Activated T-cell treated with anti-CD3 and anti-CD28 coated beads, Interleukin-2, amount 50 U/mL, for 24 hours (primary cell): ENCODE measurements at regions not wholly inside any gene's neighbourhood (a gene's known extent, or its start where the extent isn't known, plus 50 kb on each side); places are given as distances from the start of the nearest gene placed in this dataset.
A peak's percentile ranks its signal among the peaks of the same experiment; 100 is the strongest.
"Not testable (repeated sequence)": the region's sequence is repeated elsewhere in the genome, so short reads cannot be mapped to it uniquely, and the experiment has no call there.

Experiments used
- DNase-seq: peaks from one replicate; pipeline ENCODE4 v3.0.0-alpha.2; 2020
- H3K27ac Mint-ChIP-seq: 2 replicates; pipeline ENCODE4 v1.8.0; 2020; ENCODE audit warnings: mild to moderate bottlenecking, mixed read lengths
- H3K27me3 Mint-ChIP-seq: 2 replicates; pipeline ENCODE4 v1.8.0; 2020; ENCODE audit warnings: mixed read lengths
- H3K36me3 Mint-ChIP-seq: 2 replicates; pipeline ENCODE4 v1.8.0; 2020; ENCODE audit warnings: low read depth, mixed read lengths
- H3K4me1 Mint-ChIP-seq: 2 replicates; pipeline ENCODE4 v1.8.0; 2020; ENCODE audit warnings: low read depth, mixed read lengths
- H3K4me3 Mint-ChIP-seq: 2 replicates; pipeline ENCODE4 v1.8.0; 2020; ENCODE audit warnings: mild to moderate bottlenecking, moderate library complexity, mixed read lengths
- H3K9me3 Mint-ChIP-seq: 2 replicates; pipeline ENCODE4 v1.8.0; 2020; ENCODE audit warnings: mixed read lengths

- not testable (repeated sequence) for H3K27me3 Mint-ChIP-seq, H3K4me1 Mint-ChIP-seq, H3K9me3 Mint-ChIP-seq, DNase-seq, H3K36me3 Mint-ChIP-seq, H3K4me3 Mint-ChIP-seq, H3K27ac Mint-ChIP-seq
Measured at GRCh38 chr21:5055996-5056962, 5465.1 kb upstream of the TPTE start.

- not testable (repeated sequence) for H3K4me1 Mint-ChIP-seq, H3K27ac Mint-ChIP-seq, DNase-seq, H3K36me3 Mint-ChIP-seq, H3K27me3 Mint-ChIP-seq, H3K4me3 Mint-ChIP-seq, H3K9me3 Mint-ChIP-seq
Measured at GRCh38 chr21:5057077-5057476, 5464.3 kb upstream of the TPTE start.

- H3K4me3 Mint-ChIP-seq, H3K4me1 Mint-ChIP-seq, H3K9me3 Mint-ChIP-seq, H3K27me3 Mint-ChIP-seq, H3K27ac Mint-ChIP-seq, H3K36me3 Mint-ChIP-seq, DNase-seq: not testable (repeated sequence)
Measured at GRCh38 chr21:5060364-5061083, 5460.9 kb upstream of the TPTE start.

- DNase-seq, result peak; percentile 15
- H3K27ac Mint-ChIP-seq, H3K36me3 Mint-ChIP-seq, H3K4me3 Mint-ChIP-seq, H3K4me1 Mint-ChIP-seq, H3K9me3 Mint-ChIP-seq, H3K27me3 Mint-ChIP-seq: not testable (repeated sequence)
Measured at GRCh38 chr21:5064581-5065142, 5456.7 kb upstream of the TPTE start.

- not testable (repeated sequence) for H3K36me3 Mint-ChIP-seq, H3K27me3 Mint-ChIP-seq, H3K4me1 Mint-ChIP-seq, H3K9me3 Mint-ChIP-seq, H3K4me3 Mint-ChIP-seq
- DNase-seq, result peak; percentile 82
- H3K27ac Mint-ChIP-seq, result peak overlapping the region; percentile 77
Measured at GRCh38 chr21:5065240-5066211, 5455.9 kb upstream of the TPTE start.

- DNase-seq, H3K9me3 Mint-ChIP-seq, H3K4me1 Mint-ChIP-seq, H3K27me3 Mint-ChIP-seq, H3K27ac Mint-ChIP-seq, H3K4me3 Mint-ChIP-seq, H3K36me3 Mint-ChIP-seq: not testable (repeated sequence)
Measured at GRCh38 chr21:5066682-5067251, 5454.6 kb upstream of the TPTE start.

GRCh38 chr21:5067326-5068048 lies 5453.9 kb upstream of the TPTE start:
- H3K9me3 Mint-ChIP-seq, H3K36me3 Mint-ChIP-seq, DNase-seq, H3K4me1 Mint-ChIP-seq, H3K27ac Mint-ChIP-seq, H3K27me3 Mint-ChIP-seq, H3K4me3 Mint-ChIP-seq: not testable (repeated sequence)

GRCh38 chr21:5068649-5069048 lies 5452.7 kb upstream of the TPTE start:
- not testable (repeated sequence) for H3K27ac Mint-ChIP-seq

GRCh38 chr21:5071180-5071579 lies 5450.2 kb upstream of the TPTE start:
- H3K36me3 Mint-ChIP-seq, H3K27me3 Mint-ChIP-seq, H3K4me1 Mint-ChIP-seq, H3K27ac Mint-ChIP-seq, H3K4me3 Mint-ChIP-seq, H3K9me3 Mint-ChIP-seq, DNase-seq: not testable (repeated sequence)

More at GRCh38 chr21:5068649-5069048, 5452.7 kb upstream of the TPTE start:
- H3K36me3 Mint-ChIP-seq, H3K4me3 Mint-ChIP-seq, H3K4me1 Mint-ChIP-seq, H3K9me3 Mint-ChIP-seq, DNase-seq, H3K27me3 Mint-ChIP-seq: not testable (repeated sequence)

GRCh38 chr21:5076854-5077253 lies 5444.5 kb upstream of the TPTE start:
- not testable (repeated sequence) for DNase-seq, H3K4me3 Mint-ChIP-seq, H3K27me3 Mint-ChIP-seq, H3K9me3 Mint-ChIP-seq, H3K27ac Mint-ChIP-seq, H3K4me1 Mint-ChIP-seq, H3K36me3 Mint-ChIP-seq

GRCh38 chr21:5079361-5079760 lies 5442.0 kb upstream of the TPTE start:
- not testable (repeated sequence) for H3K36me3 Mint-ChIP-seq, H3K4me3 Mint-ChIP-seq, H3K9me3 Mint-ChIP-seq, DNase-seq, H3K4me1 Mint-ChIP-seq, H3K27ac Mint-ChIP-seq, H3K27me3 Mint-ChIP-seq

GRCh38 chr21:5080015-5080414 lies 5441.4 kb upstream of the TPTE start:
- H3K27ac Mint-ChIP-seq, H3K36me3 Mint-ChIP-seq, DNase-seq: not testable (repeated sequence)

GRCh38 chr21:5084246-5084645 lies 5437.1 kb upstream of the TPTE start:
- H3K4me1 Mint-ChIP-seq, H3K27ac Mint-ChIP-seq, DNase-seq, H3K9me3 Mint-ChIP-seq, H3K27me3 Mint-ChIP-seq, H3K4me3 Mint-ChIP-seq, H3K36me3 Mint-ChIP-seq: not testable (repeated sequence)

More at GRCh38 chr21:5080015-5080414, 5441.4 kb upstream of the TPTE start:
- not testable (repeated sequence) for H3K9me3 Mint-ChIP-seq, H3K4me3 Mint-ChIP-seq, H3K4me1 Mint-ChIP-seq, H3K27me3 Mint-ChIP-seq
